Activated T-cell treated with anti-CD3 and anti-CD28 coated beads, Interleukin-2, amount 50 U/mL, for 48 hours (primary cell): ENCODE measurements at regions not wholly inside any gene's neighbourhood (a gene's known extent, or its start where the extent isn't known, plus 50 kb on each side); places are given as distances from the start of the nearest gene placed in this dataset.

Experiments
- DNase-seq, 2 experiments: peaks; one replicate each; pipeline ENCODE4 v3.0.0-alpha.2; 2020

DNA sequence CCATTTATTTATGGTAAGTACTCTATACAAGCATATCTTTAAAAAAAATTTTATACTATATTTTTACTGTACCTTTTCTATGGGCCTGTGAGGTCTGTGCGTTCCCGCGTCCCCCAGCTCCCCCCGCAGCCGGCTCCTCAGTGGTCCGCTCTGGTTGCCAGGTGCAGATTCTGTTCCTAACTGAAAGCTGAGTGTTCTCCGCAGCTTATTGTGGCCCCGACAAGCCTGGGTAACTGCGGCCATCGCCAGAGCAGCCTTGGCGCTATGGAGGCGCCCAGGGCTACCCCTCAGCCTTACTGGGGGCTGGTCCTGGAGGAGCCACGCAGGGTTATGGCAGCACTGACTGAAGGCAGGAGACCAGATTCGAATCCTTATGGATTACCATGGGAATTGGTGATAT is 896.8 kb downstream of the PCDH17 start:
- no peak for DNase-seq

DNA sequence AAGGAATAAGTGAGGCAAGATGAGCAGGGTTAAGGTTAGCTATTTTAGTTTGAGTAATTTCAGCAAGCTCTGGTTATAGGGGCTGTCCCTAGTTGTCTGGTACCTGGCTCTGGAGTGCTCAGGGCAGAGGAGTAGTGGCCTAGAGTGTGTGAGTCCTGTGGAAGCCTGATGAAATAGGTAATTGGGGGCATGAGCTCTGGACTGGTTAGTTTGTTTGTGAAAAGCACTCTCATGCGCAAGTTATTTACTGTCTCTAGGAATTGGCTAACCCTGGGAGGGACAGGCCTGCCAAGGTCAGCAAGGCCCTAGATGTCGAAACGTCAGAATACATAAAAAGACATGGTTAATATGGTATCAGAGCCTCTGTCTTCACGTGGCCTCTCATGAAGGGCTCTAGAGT is 900.1 kb downstream of the PCDH17 start:
- DNase-seq: no peak

DNA sequence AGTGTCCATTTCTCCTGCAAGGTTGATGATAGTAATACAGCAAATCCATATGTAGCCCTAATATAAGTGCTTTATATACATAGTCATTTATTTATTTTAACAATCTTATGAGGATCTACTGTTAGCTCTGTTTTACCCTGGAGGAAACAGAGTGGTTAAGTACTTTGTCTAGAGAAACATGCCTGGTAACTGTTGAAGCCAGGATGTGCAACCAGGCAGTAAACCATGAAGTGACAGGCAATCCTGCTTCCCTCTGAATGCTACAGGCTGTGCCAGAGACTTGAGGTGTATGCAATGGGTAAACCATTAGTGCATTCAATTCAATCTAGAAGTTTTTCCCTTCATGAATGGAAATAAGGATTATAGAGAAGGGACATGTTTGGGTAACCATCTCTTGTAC is 911.0 kb downstream of the PCDH17 start:
- DNase-seq: no peak

- no peak for DNase-seq
Observed at GRCh38 chr13:58547419-58547818, 915.9 kb downstream of the PCDH17 start.

DNA sequence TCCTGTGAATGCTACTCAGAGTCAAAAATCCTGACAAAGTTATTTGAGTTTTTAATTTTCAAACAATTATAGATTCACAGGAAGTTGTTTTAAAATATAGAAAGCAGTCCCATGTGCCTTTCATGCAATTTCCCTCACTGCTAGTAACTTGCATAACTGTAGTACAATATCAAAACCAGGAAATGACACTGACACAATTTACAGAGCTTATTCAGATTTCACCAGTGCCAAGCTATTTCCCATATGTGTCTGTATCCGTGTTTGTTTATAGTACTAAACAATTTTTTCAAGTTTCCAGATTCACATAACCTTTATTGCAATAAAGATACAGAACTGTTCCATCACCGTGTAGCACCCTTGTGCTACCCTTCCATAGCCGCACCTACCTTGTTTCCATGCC is 934.6 kb downstream of the PCDH17 start:
- DNase-seq: no peak

- DNase-seq: no peak
Observed at GRCh38 chr13:58573743-58574142, 942.2 kb downstream of the PCDH17 start.

DNA sequence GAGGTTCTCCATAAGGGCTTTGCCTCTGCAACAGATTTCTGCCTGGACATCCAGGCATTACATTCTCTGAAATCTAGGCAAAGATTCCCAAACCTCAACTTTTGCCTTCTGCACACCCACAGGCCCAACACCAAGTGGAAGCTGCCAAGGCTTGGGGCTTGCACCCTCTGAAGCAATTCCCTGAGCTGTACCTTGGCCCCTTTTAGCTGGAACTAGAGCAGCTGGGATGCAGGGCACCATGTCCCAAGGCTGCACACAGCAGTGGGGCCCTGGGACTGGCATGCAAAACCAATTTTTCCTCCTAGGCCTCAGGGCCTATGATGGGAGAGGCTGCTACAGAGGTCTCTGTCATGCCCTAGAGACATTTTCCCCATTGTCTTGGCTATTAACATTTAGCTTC is 943.2 kb downstream of the PCDH17 start:
- no peak for DNase-seq

DNA sequence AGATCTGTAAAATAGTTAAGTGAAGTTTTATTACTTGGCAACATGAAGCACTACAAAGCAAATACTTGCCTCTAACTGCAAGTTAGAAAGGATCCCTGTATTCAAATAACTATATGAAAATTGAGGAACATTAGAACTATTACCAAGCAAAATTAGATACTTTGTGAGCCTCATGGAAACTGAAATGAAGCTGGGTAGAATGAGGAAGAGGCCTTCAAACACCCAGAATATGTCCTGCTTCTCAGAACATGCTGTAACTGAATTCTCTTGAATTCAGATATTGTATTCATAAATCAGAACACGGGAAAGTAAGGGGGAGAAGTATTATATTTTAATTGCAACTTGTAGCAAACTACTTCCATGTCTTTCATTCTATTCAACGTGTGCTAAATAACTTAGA is 947.9 kb downstream of the PCDH17 start:
- DNase-seq: no peak

DNA sequence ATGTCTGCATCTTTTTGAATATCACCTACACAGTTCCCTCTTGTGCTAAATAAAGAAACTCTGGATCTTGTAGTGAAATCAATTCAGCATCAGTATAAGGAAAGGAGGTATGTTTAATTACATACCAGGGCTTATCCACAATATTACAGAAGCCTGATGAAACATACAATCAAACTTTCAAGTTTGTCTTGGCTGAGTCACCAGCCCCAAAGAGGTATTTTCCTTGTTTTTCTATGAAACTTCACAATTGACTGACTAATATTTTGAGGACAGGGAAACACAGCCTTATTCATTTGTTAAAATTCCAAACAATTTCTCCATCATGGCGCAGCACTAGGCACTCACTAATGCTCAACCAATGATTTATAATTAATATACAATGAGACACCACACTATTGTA is 952.4 kb downstream of the PCDH17 start:
- no peak for DNase-seq

GRCh38 chr13:58584610-58585009 is 953.1 kb downstream of the PCDH17 start:
- DNase-seq: no peak

GRCh38 chr13:58587183-58587582 is 955.6 kb downstream of the PCDH17 start:
- no peak for DNase-seq

DNA sequence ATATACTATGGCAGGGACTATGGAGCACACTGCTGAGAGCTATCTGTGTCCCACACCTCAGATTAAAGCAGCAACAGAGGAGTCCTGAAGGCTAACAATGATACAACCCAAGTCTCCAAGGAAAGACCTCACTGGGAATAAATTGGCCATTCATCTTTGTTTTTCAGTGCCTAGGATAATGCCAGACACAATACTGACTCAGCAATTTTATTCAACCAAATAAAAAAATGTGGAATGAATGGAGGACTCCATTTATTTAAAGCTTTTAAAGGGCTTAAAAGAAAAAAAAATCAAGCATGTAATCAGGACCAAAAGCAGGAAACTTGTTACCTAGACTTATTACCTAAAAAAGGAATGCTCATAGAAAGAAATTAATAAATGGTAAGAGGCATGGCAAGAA is 960.5 kb downstream of the PCDH17 start:
- DNase-seq: no peak

DNA sequence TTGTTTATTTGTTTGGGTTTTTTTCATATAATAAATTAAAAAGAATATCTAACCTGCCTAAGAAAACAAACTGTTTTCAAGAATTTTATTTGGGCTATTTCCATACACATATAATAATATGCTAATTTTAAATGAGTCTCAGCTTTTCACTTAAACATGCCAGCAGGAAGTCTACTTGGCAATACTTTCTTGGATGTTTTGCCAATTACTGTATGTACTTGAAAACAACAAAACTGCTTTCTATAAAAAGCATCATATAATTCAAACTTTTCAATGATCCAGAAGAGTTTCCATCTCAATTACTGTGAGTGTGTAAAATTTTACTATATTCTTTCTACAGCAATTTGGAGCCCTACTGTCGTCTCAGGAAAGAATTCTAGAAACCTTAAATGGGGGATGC is 961.2 kb downstream of the PCDH17 start:
- no peak for DNase-seq

GRCh38 chr13:58594747-58595600 is 963.4 kb downstream of the PCDH17 start:
- DNase-seq: no peak

- DNase-seq: no peak
Observed at GRCh38 chr13:58597552-58597951, 966.0 kb downstream of the PCDH17 start.

- DNase-seq: no peak
Observed at GRCh38 chr13:58598241-58598640, 966.7 kb downstream of the PCDH17 start.

DNA sequence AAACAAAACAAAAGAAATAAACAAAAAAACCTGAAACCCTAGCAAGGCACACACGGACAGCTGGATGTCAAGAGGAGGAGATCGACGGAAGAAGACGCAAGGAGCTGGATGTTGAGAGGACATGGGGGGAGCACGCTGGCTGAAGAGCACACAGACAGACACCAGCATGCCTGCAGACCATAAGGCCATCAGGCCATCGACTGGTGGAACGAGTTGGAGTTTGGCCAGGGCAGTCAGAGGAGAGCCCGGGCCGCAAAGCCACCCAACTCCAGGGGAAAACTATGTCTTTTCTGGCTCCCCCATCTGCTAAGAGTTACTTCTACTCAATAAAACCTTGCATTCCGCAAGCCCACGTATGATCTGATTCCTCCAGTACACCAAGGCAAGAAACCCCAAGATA is 979.6 kb downstream of the PCDH17 start:
- no peak for DNase-seq

- no peak for DNase-seq
Observed at GRCh38 chr13:58617880-58618665, 986.5 kb downstream of the PCDH17 start.

DNA sequence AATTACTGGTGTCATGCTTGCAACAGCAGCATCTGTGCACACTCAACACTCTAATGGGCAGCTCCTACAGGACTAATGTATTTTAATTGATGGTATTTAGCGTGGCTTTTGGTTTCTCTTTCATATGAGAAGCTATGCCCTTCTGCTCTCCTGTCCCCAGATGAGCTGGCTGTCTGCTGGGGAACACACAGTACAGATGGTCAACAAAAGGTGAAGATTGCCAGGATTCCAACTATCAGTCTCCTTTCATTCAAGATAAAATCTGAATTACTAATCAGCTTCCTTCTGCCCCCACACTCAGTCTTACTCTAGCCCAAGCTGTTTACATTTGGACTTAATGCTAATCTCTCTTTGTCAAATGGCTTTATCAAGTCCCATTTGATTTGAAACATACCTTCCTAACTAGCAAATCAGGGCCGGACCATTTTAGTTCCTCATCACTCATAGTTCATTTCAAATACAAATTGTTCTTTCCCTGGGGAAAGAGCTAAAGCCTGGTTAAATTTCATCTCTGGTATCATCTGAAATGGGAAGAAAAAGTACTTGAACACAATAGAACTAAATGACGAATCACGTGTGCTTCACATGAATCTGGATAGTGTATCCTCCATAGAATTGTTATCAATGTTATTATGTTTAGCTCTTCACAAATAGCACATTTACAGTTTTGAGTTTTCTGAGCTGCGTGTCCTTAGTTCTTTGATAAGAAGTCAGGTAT is 988.0 kb downstream of the PCDH17 start:
- DNase-seq: no peak

DNA sequence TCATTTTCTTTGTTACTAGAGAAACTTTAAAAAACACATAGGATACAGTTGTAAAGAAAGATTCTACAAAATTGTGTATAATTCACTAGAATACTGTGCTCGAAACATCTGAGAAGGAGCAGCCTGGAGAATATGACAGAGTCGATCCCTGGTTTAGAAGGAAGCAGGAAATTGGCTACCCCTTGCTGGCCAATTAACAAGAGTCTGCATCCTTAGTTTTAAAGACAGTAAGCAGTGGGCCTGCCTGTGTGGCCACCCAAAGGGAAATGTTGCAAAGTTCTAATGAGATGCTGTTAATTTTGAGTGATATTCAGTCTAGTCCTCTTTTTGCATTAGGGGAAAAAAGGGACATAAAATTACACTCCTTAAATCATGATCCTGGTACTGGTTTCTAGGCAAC is 988.6 kb downstream of the PCDH17 start:
- DNase-seq: no peak

GRCh38 chr13:58625703-58626389 is 994.3 kb downstream of the PCDH17 start:
- DNase-seq: no peak

DNA sequence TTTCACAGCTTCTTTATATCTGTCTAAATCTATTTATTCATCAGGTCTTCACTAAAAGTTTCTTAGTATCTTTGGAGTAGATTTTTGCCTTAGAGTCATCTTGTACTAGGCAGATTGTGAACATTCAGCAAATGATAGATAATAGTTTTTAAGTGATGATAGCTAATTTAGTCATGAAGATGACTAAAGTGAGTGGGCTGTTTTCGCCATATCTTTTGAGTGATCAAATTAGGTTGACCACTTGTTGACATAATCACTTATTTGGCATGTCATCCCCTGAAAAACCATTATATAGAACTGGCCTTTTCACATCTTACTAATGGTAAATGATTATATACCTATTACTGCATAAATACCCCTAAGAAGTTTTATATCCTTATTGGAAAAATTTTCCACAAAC is 999.2 kb downstream of the PCDH17 start:
- DNase-seq: no peak

- no peak for DNase-seq
Observed at GRCh38 chr13:58633226-58633625, 1001.7 kb downstream of the PCDH17 start.
